Pons (tissue), 1 donor: ENCODE measurements at regions not wholly inside any gene's neighbourhood (a gene's known extent, or its start where the extent isn't known, plus 50 kb on each side); places are given as distances from the start of the nearest gene placed in this dataset.

Source experiments
- DNase-seq: peaks from one replicate; pipeline ENCODE4 v3.0.0-alpha.2; 2016; ENCODE audit warnings: low spot score

DNA sequence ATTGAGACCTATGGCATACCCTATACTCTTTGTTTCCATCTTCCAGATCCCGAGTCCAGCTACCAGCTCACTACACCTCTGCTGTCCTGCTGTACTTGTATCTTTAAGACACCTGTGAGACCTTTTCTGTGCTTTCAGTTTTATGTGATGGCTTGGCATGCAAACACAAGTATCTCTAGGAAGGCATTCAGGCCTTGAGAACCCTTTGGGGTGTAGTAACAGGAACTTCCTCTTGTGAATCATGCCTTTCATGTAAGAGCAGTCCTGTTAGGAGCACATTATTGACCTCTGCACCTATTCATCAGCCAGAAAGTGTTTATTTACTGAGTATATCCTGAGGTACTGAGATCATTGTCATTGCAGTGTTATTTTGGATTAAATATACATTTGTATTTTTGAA, 87.0 kb upstream of the HTR2A start:
- peak; percentile 28 for DNase-seq

- peak; percentile 64 for DNase-seq
Observed at GRCh38 chr13:46982856-46983582, 86.2 kb upstream of the HTR2A start.

- DNase-seq, result no peak
Observed at GRCh38 chr13:46975173-46975572, 78.3 kb upstream of the HTR2A start.

DNA sequence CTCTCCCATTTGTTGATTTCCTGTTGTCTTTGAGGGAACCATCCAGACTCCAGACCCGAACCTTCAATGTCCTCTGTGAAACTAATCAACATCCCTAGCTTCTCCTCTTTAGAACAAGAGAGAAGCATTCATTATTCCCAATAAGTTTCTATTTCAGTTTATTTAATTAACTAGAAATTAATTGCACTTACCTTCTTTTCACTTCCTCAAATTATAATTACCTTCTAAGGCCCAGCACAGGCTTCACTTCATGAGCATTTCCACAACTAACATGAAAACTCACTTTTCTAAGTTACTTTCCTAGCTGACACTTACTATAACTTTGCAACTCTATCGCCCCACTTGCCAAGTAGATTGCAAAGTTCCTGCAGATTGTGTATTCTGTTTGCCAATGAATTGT, 71.6 kb upstream of the HTR2A start:
- DNase-seq, result no peak

GRCh38 chr13:46964789-46965527, 68.1 kb upstream of the HTR2A start:
- DNase-seq, result no peak

GRCh38 chr13:46963904-46964303, 67.1 kb upstream of the HTR2A start:
- no peak for DNase-seq

DNA sequence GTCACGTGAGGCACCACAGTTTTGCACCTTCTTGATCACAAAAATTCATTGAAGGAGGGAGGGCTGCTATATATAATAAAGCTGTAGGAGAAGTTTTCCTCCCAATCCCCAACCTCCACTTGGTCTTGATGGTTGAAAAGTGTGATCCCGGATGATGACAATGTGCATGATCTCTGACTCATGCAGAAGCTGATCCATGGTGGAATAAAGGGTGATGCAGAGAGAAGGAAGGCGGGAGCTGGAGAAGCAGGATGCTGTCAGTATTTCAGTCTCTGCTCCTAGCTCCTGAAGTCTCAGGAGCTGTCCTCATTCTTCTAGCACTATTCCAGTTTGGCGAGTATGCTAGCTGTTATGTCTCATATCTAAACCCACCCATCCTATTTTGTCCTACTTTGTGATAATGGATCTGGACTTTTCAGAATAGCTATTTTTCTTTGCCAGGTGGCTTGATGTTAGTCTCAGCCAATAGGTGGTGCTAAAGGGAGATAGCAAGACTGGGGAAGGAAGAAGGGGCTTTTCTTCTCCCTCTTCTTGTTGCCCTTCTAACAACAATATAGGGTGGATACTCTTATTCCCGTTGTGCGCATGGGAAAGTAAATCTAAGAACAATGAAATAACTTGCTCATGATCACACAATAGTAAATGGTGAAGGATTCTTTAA, 65.6 kb upstream of the HTR2A start:
- DNase-seq, result no peak

DNA sequence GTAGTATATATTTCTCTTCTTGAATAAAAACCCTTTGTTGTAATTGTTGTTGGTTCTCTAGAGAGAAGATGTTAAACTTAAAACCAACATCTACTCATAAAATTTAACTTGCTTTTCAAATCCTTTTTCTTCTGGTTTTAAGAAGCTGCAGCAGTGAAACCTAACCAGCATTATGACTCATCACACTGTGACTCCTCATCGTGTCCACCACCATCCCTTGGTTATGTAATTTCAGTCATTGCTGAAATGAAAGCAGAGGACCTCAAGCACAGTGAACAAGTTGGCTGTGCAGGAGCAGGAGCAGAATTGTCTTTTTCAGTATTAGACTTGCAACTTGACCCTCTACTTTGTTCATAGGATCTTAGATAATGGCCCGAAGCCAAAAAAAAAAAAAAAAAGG, 64.9 kb upstream of the HTR2A start:
- DNase-seq, result peak; percentile 7

- no peak for DNase-seq
Observed at GRCh38 chr13:46953941-46954340, 57.1 kb upstream of the HTR2A start.

DNA sequence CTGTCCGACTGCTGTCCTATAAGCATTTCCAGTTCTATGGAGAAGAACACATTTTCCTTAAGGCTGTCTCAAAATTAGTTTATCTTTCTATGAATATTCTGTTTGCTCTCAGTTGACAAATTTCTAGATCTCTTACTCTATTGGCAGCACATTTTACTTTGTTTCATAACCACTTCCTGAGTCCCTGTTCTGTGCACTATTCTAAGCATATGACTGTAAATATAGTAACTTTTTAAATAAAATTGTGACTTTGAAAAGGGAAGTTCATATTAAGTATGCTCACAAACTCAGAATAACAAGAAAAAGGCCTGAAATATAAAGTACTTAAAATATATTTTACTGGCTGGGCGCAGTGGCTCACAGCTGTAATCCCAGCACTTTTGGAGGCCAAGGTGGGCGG, 56.5 kb upstream of the HTR2A start:
- DNase-seq, result no peak

GRCh38 chr13:46951516-46951915, 54.7 kb upstream of the HTR2A start:
- no peak for DNase-seq

- no peak for DNase-seq
Observed at GRCh38 chr13:46949211-46949610, 52.4 kb upstream of the HTR2A start.

DNA sequence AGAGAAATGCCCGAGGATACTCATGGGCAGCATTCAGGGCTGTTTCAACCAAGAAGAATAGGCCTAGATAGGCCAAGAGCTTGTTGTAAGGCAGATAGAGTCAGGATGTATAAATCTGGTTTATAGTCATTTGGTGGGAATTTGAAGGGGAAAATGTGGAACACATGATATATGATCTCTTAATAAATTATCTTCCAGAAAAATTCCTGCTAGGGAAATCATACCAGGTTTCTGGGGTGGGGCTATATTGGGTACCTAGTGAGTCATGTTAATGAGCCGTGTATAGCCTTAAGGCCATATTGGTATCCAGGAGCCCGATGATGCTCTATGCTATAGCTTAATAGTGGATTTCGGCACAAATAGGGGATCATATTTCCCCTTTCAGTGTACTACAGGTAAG, 51.5 kb upstream of the HTR2A start:
- no peak for DNase-seq

DNA sequence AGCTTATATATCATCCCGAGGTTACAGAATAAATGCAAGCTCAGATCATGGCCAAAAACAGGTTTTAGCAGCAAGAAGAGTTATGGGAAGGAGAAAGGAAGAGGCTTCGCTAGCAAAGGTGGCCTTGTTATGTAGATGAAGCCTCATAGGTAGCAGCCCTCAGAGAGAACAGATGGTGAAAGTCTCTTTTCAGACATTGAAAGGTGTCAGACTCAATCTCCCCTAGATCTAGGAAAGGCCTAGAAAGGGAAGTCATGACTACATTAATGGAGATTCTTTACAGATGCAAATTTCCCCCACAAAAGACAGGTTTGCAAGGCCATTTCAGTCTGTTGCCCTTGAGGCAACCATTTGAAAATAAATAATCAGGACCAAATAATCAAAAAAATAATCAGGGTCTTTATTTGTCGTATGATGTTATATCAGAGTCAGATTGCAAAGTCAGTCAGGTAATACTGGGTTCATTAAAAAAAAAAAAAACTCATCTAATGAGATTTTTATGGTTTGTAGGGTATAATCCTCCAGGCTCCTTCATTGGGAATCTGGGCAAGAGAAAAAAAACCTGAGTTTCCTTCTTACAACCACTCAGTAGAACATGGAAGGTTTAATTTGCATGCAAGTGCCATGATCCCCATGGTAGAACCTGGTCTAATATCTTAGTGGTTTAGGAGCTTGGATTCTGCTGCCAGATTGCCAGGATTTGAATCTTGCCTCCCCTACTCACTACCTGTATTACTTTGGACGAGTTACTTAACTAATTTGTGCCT, 50.8 kb upstream of the HTR2A start:
- DNase-seq, result no peak
